ENCODE measurements at regions not wholly inside any gene's neighbourhood (a gene's known extent, or its start where the extent isn't known, plus 50 kb on each side); places are given as distances from the start of the nearest gene placed in this dataset.

DNA sequence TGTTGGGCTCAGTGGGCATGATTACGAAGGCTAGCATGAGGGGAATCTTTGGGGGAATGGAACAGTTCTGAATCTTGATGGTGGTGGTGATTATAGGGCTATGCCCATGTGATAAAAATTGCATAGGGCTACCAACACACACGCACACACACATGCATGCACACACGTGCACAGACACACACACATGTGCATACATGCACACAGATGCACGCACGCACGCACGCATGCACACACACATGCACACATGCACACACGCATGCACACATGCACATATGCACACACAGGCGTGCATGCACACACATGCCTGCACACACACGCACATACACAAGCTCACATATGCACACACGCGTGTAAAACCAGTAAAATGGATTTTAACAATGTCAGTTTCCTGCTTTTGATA lies 85.9 kb downstream of the MUC16 start:
- no TSS peak for BruUV-seq (replicated peaks)
- ChIA-PET POLR2A (no interaction called here), RAD21 (ENCODE audit: unreplicated experiment) (no interaction called here), SMC1A (ENCODE audit: uncharacterized antibody, unreplicated experiment) (no interaction called here), CTCF (no interaction called here)
- Histone ChIP-seq H3K4me3 (no peak overlapping the region), H3K27me3 (replicated peaks in 1 of 2; ENCODE audit: control insufficient read depth in 2 of 2, insufficient read depth in 2 of 2, low read length in 1 of 2) (no peaks in the 10 kb centered on the region), H3K27ac (ENCODE audit: control insufficient read depth, insufficient read depth) (no peak overlapping the region), H3K9ac (ENCODE audit: control insufficient read depth, insufficient read depth, low read length) (no peak overlapping the region), H4K20me1 (ENCODE audit: control insufficient read depth, insufficient read depth) (no peaks in the 10 kb centered on the region), H3K36me3 (ENCODE audit: control insufficient read depth in 2 of 2, insufficient read depth in 2 of 2, low read length in 1 of 2) (no peaks in the 10 kb centered on the region), H3K9me3 (replicated peaks; ENCODE audit: control insufficient read depth, insufficient read depth, low read length) (no peaks in the 10 kb centered on the region; the same call in 2 of the 3 replicates), H3K79me2 (ENCODE audit: control insufficient read depth, insufficient read depth, low read length) (no peaks in the 10 kb centered on the region), H3K4me1 (ENCODE audit: control insufficient read depth, insufficient read depth, low read length) (no peaks in the 10 kb centered on the region), H2AFZ (ENCODE audit: control insufficient read depth, low read depth, low read length) (no peak overlapping the region), H3K4me2 (ENCODE audit: control insufficient read depth, insufficient read depth) (no peak overlapping the region)
- FAIRE-seq (no peak), ATAC-seq (no peak), DNase-seq (ENCODE audit: low read depth, low spot score) (no peak)
- intact Hi-C loops (cut with micrococcal nuclease; ENCODE audit: unreplicated experiment) (no loop called here), in situ Hi-C loops (cut with MboI) (no loop called here)
- 47% methylated on average over 12 of the region's 12 CpGs for WGBS (ENCODE audit: insufficient coverage, insufficient replicate concordance, low lambda C conversion rate, missing lambda C conversion rate)
- TF ChIP-seq, protein P1, sequence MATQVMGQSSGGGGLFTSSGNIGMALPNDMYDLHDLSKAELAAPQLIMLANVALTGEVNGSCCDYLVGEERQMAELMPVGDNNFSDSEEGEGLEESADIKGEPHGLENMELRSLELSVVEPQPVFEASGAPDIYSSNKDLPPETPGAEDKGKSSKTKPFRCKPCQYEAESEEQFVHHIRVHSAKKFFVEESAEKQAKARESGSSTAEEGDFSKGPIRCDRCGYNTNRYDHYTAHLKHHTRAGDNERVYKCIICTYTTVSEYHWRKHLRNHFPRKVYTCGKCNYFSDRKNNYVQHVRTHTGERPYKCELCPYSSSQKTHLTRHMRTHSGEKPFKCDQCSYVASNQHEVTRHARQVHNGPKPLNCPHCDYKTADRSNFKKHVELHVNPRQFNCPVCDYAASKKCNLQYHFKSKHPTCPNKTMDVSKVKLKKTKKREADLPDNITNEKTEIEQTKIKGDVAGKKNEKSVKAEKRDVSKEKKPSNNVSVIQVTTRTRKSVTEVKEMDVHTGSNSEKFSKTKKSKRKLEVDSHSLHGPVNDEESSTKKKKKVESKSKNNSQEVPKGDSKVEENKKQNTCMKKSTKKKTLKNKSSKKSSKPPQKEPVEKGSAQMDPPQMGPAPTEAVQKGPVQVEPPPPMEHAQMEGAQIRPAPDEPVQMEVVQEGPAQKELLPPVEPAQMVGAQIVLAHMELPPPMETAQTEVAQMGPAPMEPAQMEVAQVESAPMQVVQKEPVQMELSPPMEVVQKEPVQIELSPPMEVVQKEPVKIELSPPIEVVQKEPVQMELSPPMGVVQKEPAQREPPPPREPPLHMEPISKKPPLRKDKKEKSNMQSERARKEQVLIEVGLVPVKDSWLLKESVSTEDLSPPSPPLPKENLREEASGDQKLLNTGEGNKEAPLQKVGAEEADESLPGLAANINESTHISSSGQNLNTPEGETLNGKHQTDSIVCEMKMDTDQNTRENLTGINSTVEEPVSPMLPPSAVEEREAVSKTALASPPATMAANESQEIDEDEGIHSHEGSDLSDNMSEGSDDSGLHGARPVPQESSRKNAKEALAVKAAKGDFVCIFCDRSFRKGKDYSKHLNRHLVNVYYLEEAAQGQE (IDR thresholded peaks at IDR 0.05; ENCODE audit: low read depth, low read length): no peak
- TF ChIP-seq, protein P2, sequence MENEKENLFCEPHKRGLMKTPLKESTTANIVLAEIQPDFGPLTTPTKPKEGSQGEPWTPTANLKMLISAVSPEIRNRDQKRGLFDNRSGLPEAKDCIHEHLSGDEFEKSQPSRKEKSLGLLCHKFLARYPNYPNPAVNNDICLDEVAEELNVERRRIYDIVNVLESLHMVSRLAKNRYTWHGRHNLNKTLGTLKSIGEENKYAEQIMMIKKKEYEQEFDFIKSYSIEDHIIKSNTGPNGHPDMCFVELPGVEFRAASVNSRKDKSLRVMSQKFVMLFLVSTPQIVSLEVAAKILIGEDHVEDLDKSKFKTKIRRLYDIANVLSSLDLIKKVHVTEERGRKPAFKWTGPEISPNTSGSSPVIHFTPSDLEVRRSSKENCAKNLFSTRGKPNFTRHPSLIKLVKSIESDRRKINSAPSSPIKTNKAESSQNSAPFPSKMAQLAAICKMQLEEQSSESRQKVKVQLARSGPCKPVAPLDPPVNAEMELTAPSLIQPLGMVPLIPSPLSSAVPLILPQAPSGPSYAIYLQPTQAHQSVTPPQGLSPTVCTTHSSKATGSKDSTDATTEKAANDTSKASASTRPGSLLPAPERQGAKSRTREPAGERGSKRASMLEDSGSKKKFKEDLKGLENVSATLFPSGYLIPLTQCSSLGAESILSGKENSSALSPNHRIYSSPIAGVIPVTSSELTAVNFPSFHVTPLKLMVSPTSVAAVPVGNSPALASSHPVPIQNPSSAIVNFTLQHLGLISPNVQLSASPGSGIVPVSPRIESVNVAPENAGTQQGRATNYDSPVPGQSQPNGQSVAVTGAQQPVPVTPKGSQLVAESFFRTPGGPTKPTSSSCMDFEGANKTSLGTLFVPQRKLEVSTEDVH (IDR thresholded peaks at IDR 0.05; ENCODE audit: low read depth, partially characterized antibody): no peak
- TF ChIP-seq ZNF207 (IDR thresholded peaks at IDR 0.05; ENCODE audit: borderline replicate concordance): no peak
- TF ChIP-seq FOXK2 (IDR thresholded peaks at IDR 0.05): no peak
- TF ChIP-seq BRCA1 (IDR thresholded peaks at IDR 0.05; ENCODE audit: low read depth, low read length): no peak
- TF ChIP-seq, protein P3, sequence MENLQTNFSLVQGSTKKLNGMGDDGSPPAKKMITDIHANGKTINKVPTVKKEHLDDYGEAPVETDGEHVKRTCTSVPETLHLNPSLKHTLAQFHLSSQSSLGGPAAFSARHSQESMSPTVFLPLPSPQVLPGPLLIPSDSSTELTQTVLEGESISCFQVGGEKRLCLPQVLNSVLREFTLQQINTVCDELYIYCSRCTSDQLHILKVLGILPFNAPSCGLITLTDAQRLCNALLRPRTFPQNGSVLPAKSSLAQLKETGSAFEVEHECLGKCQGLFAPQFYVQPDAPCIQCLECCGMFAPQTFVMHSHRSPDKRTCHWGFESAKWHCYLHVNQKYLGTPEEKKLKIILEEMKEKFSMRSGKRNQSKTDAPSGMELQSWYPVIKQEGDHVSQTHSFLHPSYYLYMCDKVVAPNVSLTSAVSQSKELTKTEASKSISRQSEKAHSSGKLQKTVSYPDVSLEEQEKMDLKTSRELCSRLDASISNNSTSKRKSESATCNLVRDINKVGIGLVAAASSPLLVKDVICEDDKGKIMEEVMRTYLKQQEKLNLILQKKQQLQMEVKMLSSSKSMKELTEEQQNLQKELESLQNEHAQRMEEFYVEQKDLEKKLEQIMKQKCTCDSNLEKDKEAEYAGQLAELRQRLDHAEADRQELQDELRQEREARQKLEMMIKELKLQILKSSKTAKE (IDR thresholded peaks at IDR 0.05; ENCODE audit: low read depth, poor library complexity, severe bottlenecking): no peak
- TF ChIP-seq POLR2AphosphoS5 (IDR thresholded peaks at IDR 0.05; ENCODE audit: low read length): no peak
- no peak for TF ChIP-seq MYC (IDR thresholded peaks at IDR 0.05; ENCODE audit: insufficient read depth, insufficient read length, insufficient replicate concordance, low read length, severe bottlenecking)
- TF ChIP-seq ZZZ3 (IDR thresholded peaks at IDR 0.05; ENCODE audit: control insufficient read depth, insufficient read length, low read depth): no peak
- no peak for TF ChIP-seq MEF2B (IDR thresholded peaks at IDR 0.05; ENCODE audit: partially characterized antibody, poor library complexity, severe bottlenecking)
- TF ChIP-seq, protein P4, sequence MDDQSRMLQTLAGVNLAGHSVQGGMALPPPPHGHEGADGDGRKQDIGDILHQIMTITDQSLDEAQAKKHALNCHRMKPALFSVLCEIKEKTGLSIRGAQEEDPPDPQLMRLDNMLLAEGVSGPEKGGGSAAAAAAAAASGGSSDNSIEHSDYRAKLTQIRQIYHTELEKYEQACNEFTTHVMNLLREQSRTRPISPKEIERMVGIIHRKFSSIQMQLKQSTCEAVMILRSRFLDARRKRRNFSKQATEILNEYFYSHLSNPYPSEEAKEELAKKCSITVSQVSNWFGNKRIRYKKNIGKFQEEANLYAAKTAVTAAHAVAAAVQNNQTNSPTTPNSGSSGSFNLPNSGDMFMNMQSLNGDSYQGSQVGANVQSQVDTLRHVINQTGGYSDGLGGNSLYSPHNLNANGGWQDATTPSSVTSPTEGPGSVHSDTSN (IDR thresholded peaks at IDR 0.05; ENCODE audit: insufficient replicate concordance, low read depth, low read length): no peak
- TF ChIP-seq MXI1 (IDR thresholded peaks at IDR 0.05; ENCODE audit: low read depth, low read length): no peak
- no peak for TF ChIP-seq ZNF274 (IDR thresholded peaks at IDR 0.05; ENCODE audit: insufficient read depth, insufficient read length)
